ENCODE measurements at regions not wholly inside any gene's neighbourhood (a gene's known extent, or its start where the extent isn't known, plus 50 kb on each side); places are given as distances from the start of the nearest gene placed in this dataset.

GRCh38 chr4:38189445-38189844 lies 229.2 kb downstream of the PTTG2 start:
- peak; percentile 36 for DNase-seq

- DNase-seq, result no peak
Measured at GRCh38 chr4:38190717-38191178, 230.6 kb downstream of the PTTG2 start.

- no peak for DNase-seq
Measured at GRCh38 chr4:38192516-38192915, 232.3 kb downstream of the PTTG2 start.

DNA sequence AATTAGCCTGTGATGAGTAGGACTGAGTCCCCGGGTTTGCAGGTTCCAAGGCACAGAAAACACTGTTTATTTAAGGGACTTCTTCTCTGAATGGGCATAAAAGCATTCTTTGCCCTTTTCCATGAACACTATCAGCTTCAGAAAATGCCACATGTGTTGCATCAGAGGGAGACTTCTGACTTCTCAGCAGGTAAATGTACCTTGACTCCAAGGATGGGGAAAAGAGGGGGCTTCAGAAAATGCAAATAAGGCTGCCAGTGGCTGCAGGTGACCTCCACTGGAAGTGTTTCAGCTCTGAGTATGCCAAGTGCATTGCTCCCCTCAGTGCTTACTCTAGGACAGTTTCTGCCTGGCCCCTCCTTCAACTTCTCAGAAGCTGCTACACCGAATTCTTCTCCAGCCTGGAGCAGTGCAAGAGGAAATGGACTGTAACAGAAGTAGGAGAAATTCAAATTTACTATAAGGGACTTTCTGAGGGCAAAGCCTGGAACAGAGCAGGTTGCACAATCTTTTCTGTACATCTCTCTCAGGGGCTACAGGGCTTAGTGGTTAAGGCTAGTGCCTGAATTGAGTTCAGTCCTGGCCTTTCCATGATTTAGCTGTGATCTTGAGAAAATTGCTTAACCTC lies 233.2 kb downstream of the PTTG2 start:
- no peak for DNase-seq

- DNase-seq, result no peak
Measured at GRCh38 chr4:38194047-38194602, 233.9 kb downstream of the PTTG2 start.

DNA sequence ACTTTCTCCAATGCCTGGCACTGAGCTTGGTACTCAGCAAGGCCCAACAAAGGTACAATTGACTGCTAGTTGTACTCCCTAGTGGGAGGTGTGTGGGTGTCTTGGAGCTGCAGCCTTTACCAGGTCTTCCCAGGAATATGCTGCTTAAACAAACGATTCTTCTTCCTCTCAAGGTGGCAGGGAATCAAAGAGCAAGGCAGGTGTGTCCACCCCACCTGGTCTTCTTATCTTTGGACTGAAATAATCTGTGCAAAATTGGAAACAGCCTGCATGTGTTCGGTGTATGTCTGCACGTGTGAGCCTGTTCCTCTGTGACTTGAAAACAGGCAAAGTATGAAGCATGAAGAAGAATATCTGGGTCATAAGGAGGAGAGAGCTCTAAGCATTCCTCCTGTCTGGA lies 235.3 kb downstream of the PTTG2 start:
- no peak for DNase-seq

DNA sequence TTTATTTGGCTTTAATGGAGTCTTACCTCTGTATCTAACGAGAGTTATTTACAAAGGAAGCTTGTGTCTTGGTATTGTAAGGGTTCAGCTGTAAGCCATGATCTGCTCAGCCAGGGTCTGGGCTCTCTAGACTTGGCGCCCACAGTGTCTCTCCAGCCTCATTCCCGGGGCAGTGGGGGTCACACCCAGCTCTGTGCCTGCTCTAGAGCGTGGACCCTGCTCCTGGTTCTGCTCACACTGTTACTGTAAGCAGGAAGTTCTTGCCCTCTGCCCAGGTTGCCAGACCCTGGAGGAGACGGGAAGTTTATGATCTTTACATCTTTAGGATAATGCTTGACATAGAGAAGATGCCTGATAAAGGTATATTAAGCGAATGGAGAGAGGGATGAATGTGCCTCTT lies 235.7 kb downstream of the PTTG2 start:
- DNase-seq, result no peak

GRCh38 chr4:38202242-38202641 lies 242.0 kb downstream of the PTTG2 start:
- no peak for DNase-seq

DNA sequence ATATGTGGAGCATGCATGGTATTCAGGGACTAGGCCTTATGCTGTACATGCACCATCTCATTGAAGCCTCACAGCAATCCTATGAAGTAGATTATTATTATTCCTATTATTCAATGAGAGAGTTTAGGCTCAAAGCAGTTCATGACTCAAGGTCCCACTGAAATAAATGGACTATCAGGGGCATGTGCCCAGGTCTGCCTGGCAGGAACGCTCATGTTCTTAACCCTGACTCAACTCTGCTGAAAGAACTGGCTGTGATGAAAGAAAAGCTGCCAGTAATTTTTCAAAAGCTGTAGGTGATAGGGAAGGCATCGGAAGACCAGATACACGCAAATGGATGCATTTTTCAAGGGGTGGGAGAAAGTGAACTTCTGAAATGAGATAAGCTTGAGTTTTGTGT lies 243.4 kb downstream of the PTTG2 start:
- no peak for DNase-seq

DNA sequence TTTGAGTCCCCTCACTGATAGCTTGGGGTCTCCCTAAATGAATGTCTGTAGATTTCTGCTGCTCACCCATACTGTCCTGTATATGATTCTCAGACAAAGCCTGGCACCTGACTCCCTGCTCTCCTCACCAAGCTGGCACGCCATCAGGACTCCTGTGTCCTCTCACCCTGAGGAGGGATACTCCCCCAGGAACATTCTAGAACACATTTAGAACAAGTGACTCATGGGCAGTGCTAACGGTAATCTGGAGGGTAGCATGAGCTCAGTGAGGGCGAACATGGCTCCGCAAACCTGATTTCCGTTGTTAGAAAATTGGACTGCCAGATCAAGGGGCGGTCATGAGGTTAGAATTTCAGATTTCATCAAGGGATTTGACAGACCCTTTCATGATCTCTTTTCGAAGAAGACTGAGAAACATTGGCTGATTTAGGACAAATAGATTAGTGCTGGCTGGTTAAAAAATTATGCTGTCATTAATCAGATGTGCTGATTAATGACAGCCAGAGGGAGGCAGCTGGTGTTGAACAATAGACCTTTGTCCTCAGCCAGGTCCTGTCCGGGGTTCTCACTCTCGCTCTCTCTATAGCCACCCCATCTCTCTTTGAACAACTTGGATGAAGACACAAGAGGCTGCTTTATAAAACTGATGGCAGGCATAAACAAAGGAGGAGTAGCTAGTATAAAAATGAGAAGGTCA lies 244.3 kb downstream of the PTTG2 start:
- no peak for DNase-seq

DNA sequence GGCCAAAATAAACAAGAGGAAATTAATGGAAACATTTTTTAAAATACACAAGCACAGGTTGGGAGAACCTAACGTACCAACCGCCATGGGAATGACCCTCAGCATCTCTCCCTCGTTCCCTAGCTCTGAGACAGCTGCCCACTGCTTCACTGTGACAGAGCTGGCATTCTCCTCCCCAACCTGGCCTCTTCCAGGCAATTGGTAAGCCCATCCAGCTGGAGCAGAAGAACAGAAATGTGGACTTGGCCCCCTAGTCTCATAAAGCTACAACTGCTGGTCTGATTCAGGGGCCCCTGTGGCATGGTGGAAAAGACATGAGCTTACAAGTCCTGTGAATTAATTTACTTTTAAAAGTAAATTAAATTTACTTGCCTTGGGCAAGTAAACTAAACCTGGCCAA lies 245.1 kb downstream of the PTTG2 start:
- no peak for DNase-seq

GRCh38 chr4:38207110-38207457 lies 246.9 kb downstream of the PTTG2 start:
- no peak for DNase-seq

DNA sequence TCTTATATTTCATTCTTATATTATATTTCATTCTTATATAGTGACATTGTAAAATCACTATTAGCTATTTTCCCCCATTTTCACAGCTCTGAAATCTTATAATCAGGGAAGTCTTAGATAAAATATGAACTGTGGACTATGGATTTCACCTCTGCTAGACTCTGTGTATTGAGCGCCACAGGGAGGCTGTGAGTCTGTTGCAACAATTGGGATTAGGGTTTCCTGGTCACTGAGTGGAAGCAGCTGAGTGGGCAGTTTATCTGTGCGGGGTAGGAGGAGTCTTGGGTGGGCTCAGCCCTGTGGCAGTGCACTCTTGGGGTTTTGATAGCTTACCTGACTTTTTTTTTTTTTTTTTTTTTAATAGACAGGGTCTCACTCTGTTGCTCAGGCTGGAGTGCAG lies 249.5 kb downstream of the PTTG2 start:
- no peak for DNase-seq

GRCh38 chr4:38210396-38211114 lies 250.4 kb downstream of the PTTG2 start:
- no peak for DNase-seq

DNA sequence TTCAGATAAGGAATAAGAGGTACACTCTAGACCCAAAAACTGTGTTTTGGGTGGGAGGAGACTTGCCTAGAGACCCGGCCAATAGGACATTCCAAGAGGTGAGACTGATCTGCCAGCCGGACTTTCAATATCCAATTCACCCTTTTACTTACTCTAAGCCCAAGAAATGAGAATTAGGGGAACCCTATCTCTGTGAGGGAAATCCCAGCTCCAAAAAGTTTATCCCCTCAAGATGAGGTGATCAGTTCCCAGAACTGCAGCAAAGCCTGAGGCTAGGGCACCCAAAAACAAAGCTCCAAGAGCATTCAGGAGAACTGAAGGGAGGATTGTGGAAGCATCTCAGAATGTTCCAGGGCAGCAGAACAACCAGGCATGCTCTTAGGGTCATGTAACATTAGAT lies 251.7 kb downstream of the PTTG2 start:
- no peak for DNase-seq

DNA sequence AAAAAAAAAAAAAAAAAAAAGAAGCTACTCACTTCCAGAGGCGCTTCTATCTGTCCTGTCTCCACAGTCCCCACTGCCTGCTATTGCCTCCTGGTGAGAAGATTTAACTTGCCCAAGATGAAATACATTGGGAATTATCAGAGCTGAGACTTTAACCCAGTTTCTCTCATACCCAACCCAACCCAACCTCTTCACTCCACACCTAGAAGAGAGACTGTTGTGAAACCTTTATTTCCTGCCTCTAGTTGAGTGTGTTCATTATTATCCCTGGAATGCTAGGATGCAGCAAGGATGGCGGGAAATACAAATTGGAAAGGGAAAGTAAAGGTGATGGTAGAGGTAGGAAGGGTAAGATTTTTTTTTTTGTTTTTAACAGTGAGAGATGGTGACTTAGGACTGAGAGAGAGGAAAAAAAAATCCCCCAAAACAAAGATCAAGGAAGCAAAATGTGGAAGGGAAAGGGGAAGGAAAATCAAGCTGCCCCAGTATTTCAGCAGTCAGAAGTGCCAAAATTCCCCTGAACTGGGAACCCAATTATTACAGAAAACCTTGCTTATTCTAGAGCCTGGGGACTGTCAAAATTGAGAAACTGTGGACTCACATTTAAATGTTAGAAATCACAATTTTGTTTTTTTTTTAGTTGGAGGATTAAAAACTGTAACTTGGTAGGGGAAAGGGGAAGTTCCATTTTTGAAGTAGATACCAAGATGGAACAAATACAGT lies 253.0 kb downstream of the PTTG2 start:
- no peak for DNase-seq

DNA sequence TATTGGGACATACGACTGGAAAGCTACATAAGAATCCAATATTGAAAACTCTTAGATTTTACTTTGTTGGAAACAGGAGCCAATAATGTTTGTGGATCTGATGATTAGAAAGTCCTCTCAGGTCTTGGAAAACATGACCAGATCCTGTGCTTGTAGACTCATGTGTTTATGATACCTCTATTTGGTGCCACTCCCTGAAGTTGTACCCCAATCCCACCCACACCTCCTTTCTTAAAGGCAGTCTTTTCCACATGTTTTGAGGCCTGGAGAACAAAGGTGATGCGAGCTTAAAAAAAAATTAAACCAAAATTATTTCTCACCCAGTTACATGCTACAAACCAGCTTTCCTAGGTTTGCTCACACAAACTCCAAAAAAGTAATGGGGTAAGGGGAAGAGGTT lies 262.7 kb downstream of the PTTG2 start:
- no peak for DNase-seq

DNA sequence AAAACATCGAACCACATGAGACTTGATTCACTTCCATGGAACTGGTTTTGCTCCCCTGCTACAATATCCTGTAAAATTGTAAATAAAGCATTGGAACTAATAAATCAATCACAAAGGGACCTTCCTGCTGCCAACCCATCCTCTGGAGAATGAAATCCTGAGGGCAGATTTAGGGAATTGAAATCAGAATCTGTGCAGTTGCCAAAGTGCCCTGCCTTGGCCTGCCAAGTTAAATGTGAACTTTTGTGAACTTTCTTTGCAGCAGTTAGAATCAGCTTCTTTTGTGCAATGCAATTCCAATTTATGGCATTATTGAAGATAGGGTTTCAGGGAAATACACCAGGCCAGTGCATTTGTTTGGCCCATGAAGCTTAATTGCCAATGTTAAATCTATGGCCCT lies 263.1 kb downstream of the PTTG2 start:
- no peak for DNase-seq

DNA sequence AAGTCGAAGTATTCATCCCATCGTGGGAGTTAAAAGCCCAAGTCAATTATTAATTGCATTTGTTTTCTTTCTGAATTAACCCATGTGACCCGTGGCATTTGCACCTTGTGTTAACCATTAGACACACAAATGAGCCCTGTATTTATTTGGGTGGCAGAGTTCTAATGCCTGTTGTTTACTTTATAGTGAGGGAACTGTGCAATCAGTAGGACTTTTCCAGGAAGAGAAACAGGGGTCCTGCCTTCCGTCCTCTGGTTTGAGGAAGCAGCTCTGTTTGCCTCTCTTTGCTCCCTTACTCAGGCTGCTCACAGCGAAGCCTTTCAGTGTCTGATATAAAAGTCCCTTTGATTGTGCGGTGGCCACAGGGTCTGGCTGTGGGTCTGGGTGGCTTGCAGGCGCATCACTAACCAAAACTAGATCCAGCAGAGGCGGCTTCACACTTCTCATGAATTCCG lies 263.6 kb downstream of the PTTG2 start:
- no peak for DNase-seq

GRCh38 chr4:38224850-38225249 lies 264.7 kb downstream of the PTTG2 start:
- DNase-seq, result no peak

- DNase-seq, result no peak
Measured at GRCh38 chr4:38226170-38226569, 266.0 kb downstream of the PTTG2 start.

- no peak for DNase-seq
Measured at GRCh38 chr4:38230121-38230801, 270.1 kb downstream of the PTTG2 start.

All from activated CD4-positive, alpha-beta T cell treated with anti-CD3 and anti-CD28 coated beads, Interleukin-2, amount 50 U/mL, for 16 hours (primary cell).